HPDE6-E6E7 (cell line): ENCODE measurements at regions not wholly inside any gene's neighbourhood (a gene's known extent, or its start where the extent isn't known, plus 50 kb on each side); places are given as distances from the start of the nearest gene placed in this dataset.
A peak's percentile ranks its signal among the peaks of the same experiment; 100 is the strongest.
"Not testable (repeated sequence)": the region's sequence is repeated elsewhere in the genome, so short reads cannot be mapped to it uniquely, and the experiment has no call there.

Experiments used
- DNase-seq: peaks from one replicate; pipeline ENCODE4 v3.0.0; 2011; ENCODE audit warnings: missing footprints; ENCODE audit errors: extremely low spot score

DNA sequence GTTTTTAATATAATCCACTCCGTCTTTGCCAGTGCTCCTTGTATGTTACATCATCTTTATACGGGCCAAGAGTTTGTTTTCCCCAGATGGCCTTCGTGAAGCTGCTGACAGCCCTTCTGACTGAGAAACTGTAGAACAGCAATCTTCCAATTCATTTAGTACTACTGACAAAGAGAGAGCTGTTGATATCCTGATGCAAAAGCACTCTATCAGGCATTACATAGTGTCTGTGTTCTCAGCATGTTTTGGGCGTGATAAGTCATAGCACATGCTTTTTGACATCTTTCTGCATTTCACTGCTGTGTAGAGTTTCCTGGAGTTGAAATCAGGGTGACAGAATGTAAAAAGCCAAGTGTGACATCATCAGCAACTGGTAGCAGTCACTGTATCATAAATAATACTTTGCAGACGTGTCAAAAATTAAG, 746.3 kb upstream of the FAM241A start:
- DNase-seq, result no peak

DNA sequence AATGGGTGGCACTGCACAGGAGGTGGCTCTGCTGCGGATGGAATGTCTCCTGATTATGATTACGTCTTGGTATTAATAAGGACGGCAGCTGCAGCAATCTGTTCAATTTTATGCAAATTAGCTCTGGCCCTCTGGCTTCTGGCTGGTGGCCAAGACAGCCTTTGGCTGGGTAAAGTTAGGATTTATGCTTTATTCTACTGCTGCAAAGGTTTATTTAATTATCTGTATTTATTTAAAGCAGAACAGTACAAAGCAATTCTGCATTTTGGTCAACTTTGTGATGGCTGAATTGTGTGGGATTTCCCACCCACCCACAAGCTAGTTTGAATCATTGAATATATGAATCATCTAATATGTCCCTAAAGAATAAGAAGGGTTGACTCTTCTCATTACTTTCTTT, 745.6 kb upstream of the FAM241A start:
- no peak for DNase-seq

DNA sequence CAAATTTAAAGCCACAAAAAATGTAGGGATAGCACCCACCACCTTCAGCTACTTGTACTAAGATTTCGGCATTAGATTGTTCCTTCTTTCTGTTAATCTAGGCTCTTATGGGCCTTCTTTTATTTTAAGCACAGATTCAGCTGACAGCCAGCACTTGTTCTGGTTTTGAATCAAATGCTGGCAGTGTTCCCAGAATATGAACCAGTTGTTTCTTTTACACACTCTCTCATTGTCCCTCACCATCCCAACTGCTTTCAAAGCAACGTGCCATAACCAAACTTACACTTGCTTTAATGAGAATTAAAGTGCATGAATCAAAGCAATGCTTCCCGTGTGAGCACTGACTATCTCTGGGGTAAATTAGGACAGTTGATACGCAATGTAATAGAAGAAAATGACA, 744.5 kb upstream of the FAM241A start:
- no peak for DNase-seq

DNA sequence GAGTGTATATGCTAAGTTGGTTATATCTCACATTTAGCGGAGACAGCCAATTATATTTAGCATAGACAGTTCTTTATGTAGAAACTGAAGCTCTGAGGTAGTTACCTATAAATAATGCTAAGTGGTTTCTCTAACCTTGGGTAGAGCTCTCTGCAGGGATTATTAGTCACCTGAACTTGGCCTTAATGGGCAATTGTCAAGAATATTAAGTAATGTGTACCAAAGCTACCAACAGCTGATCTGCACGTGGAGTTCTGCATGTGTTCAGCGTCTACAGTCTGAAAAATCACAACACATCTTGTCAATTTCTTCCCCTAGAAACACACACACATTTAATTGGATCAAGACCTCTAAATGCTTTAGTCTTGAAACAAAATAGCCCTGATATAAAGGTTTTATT, 740.6 kb upstream of the FAM241A start:
- DNase-seq, result no peak

DNA sequence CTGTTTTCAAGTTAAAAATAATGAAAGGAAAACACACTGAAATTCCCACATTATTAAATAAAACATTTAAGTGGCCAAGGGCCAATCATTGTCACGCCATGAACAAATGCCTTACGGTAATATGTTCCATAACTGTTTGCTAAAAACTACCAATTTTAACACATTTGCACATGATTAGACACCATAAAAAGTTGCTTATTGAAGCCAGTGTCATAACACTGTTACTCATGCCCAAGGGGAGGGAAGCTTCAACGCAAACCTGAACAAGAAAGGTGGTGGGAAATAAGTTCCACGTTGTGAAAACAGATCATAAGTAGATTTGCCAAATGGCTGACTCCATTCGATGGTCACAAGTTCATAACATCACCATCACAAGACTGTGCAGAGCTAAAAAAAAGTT, 739.3 kb upstream of the FAM241A start:
- DNase-seq, result no peak

DNA sequence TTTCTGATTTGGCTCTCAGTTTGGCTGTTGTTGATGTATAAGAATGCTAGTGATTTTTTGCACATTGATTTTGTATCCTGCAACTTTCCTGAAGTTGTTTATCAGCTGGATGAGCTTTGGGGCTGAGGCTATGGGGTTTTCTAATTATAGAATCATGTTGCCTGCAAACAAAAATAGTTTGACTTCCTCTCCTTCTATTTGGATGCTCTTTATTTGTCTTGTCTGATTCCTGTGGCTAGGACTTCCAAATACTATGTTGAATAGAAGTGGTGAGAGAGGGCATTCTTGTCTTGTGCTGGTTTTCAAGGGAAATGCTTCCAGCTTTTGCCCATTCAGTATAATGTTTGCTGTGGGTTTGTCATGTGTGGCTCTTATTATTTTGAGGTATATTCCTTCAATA, 734.7 kb upstream of the FAM241A start:
- DNase-seq, result no peak

DNA sequence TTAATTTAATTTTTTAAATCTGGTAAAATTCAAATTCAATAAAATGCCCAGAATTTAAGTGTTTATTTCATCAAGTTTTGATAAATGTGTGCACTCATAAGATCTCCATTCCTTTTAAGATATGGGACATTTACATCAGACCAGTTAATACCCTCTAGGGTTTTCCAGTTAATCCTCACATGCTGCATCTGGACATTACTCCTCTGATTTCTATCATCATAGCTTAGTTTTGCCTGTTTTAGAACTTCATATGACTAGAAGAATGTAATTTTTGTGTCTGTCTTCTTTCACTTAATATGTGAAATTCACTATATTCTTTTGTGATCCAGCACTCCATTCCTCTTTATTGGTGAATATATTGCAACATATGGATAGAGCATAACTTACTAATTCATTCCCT, 727.7 kb upstream of the FAM241A start:
- no peak for DNase-seq

DNA sequence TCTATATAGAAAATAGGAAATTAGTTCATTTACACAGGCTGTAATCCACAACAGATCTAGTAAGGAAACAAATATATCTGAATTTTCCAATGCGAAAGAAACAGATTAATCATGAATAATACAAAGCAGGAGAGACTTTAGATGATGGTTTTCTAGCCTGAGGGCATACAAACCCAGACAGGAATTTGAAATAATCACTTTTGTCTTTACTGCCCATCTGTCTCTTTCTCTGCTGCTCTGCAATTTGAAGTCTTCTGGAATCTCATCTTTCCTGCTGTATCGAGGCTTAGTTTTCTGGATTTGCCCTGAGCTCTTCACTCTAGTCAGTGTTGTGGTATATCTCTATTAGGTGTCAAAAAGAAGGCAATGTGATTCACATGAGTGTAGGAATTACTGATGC, 711.8 kb upstream of the FAM241A start:
- no peak for DNase-seq

DNA sequence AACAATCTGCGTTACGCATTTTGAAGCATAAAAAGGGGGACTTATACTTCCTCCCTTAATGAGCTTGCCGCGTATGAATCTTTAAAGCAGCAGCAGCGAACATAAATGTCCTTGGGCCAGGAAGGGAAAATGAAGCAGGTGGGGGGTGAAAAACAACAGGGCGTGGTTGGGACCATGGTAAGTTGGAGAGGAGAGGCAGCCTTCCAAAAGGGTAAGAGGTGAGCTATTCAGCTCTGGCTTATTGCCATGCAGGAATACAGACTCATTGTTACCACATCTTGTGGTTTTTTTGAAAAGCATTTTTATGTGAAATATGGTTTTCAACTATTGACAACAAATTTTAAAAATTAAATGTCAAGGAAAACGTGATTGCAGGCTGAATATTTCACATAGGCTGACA, 710.7 kb upstream of the FAM241A start:
- no peak for DNase-seq

DNA sequence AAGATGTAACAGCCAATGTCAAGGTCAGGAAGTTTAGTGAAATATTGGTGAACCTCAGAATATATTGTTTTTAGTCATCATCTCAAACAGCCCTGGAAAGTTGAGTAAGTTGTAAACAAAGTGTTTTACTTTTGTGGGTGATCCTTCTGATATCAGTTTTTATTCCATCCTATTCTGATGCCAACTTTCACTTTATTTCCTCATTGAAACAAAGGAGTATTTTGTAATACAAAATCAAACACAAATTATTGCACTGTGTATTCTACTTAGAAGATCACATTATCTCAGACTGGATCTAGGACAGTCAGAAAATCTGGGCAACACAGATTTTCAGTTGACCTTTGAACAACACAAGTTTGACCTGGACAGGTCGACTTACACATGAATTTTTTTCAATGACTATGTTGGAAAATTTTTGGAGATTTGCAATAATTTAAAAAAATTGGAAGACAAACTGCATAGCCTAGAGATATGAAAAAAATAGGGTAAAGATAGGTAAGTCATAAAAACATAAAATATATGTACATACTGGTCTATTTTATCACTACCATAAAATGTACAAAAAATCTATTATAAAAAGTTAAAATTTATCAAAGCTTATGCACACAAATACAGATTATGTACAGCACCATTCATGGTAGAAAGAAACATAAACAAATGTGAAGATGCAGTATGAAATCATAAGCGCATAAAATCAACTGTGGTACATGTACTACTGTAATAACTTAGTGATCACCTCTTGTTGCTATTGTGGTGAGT, 709.1 kb upstream of the FAM241A start:
- DNase-seq, result no peak

DNA sequence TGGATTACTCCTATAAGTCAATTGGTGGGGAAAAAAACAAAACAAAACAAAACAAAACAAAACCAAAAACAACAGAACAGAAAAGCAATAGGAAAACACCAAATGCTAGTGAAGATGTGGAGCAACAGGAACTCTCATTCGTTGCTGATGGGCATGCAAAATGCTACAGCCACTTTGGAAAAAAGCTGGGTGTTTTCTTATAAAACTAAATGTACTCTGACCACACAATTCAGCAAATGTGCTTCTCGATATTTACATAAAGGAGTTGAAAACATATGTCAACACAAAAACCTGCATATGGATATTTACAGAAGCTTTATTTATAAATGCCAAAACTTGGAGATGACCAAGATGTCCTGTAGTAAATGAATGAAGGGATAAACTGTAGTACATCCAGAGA, 703.6 kb upstream of the FAM241A start:
- DNase-seq, result no peak

DNA sequence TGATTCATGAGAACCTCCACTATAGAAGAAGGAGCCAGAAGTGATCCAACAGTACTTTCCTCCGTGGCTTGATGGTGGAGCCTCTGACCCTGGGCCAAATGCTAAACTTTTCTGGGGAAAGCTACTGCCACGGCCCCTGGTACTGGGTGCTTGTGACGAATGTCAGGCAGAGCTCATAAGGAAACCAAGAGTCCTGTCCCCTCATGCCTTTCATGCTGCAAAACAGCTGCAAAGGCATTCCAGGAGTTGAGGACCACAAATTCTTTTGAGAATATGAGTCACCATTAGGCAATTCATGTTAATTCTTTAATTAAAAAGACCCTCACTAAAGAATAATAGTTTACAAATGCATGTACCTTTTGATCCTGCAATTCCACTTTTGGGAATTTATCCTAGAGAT, 700.4 kb upstream of the FAM241A start:
- not testable (repeated sequence) for DNase-seq

DNA sequence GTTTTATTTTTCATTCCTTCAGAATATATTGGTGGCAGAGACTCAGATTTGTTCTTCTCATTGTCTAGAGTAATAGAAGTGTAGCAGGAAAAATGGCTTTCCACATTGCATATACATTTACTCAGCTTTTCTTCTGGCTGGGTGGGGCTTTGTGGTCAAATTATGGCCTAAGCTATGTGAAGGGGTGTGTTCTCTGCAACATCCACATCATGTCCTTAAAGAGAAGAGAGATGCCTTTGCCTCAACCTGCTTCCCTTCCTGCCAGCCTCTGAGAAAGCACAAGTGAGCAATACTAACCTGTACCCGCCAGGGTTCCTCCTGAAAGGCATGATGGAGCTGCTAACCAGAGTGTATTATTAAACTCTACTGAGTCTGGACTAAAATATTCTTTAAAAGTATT, 695.6 kb upstream of the FAM241A start:
- peak; percentile 34 for DNase-seq

DNA sequence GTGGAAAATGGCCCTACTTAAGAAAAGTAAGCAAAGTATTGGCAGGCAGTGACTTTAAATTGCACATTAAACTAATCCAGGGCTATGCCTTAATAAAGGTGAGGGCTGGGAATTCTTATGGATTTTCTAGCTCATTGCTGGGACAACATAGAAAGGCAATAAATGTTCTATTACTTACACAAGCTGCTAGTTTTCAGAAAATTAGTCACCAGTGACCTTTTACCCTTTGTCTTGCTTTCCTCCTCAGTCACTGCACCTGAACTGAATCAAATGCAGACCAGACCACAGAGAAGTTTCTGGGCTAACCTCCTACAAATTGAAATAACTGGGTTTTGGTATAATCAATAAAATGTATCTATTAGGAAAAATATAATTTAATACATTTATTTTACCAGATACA, 694.4 kb upstream of the FAM241A start:
- no peak for DNase-seq

DNA sequence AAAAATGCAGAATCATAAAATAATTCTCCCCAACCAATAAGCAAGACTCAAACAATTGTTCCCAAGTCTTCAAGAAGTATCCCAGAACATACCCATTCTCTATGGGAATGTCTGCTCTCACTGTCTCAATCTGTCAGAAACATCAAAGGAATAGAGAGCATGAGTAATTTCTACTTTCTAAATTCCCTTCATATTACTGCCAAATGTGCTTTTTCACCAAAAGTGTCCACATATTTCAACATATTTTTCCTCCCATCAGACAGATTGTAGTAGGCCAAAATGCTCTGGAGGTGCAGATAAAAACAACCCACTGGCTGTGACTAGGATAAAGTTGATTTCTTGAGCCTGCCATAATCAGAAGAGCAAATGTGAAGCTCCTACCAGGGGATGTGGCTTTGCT, 692.0 kb upstream of the FAM241A start:
- no peak for DNase-seq

DNA sequence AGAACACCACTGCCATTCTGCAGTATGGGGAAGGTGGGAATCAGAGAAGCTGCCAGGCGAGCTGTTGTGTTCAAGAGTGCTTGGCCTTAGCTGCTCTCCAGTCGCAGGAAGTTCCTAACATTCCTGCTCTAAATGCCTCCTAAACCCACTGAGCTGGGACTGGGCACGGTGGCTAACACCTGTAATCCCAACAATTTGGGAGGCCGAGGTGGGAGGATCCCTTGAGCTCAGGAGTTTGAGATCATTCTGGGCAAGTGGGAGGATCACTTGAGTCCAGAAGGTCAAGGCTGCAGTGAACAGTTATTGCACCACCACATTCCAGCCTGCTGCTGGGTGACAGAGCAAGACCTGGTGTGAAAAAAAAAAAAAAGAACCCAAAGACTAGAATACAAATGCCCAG, 690.3 kb upstream of the FAM241A start:
- no peak for DNase-seq

DNA sequence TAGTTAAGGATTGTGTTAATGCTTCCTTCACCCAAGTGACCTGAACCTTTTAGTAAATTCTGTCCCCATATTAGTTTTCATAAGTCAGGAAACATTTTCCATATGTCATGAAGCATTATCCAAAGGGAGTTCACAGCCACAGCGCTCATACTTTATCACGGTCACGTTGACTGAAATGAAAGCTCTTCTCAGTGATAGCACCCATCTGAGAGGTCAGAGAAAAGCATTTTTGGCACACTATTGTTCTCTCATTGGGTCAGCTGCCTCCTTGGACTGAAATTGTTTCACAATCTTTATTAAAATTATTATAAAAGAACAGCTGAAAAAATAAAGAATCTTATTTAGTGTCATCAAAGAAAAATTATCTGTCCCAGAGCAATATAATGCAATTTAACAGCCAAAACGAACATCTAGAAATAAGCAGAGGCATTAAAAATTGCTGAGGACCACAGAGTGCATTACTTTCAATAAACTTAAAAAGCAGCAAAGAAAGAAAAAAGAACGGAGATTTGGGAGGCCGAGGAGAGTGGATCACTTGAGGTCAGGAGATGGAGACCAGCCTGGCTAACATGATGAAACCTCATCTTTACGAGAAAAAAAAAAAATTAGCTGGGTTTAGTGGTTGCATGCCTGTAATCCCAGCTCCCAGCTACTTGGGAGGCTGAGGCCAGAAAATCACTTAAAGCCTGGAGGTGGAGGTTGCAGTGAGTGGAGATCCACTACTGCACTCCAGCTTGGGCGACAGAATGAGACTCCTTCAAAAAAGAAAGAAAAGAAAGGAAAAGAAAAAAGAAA, 680.8 kb upstream of the FAM241A start:
- DNase-seq, result no peak

DNA sequence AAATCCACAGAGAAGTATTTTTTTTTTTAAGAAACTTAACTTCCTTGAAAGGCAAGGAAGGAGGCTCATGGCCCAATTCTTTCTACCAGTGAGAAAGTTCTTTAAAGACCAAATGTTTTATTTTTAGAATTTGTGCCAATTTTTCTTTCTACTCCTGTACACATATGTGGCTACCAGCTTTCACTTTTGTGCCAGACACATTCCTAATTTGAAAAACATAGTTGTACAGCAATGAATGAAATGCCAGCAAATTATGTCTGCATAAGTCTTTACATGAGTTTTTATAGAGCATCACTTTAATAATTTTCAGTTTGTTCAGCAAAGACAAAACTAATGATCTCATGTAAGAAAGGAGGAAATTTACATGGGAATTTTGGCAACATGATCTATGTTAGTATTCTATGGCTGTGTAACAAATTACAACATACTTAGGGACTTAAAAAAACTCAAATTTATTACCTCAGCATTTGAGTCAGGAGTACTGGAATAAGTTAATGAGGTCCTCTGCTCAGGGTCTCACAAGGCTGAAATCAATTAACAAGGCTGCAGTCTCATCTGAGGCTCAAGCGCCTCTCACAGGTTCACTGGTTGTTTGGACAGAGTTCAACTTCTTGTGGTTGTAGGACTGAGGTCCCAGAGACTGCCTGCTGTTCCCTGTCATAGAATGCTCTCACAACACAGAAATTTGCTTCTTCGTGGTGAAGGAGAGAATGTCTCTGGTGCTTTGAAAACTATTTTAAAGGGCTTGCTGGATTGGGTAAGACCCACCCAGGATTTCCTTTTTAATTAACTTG, 678.2 kb upstream of the FAM241A start:
- DNase-seq, result no peak

DNA sequence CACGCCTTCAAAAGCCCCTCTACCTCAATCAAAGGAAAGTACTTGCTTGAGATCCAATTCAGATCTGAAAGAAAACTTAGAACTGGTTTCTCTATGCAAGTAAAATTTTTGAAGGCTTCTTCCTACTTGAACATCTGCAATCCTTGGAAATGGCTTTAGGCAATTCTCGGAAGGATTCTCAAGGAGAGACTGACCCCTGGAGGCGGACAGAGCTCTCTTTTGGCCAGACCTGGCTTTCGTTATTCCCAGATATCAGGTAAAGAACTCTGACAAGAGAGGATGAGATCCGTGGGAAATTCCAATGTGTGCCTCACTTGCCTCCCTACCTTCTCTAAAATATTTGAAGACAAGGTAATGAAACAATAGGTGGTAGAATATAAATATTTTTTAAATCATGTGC, 670.3 kb upstream of the FAM241A start:
- no peak for DNase-seq

DNA sequence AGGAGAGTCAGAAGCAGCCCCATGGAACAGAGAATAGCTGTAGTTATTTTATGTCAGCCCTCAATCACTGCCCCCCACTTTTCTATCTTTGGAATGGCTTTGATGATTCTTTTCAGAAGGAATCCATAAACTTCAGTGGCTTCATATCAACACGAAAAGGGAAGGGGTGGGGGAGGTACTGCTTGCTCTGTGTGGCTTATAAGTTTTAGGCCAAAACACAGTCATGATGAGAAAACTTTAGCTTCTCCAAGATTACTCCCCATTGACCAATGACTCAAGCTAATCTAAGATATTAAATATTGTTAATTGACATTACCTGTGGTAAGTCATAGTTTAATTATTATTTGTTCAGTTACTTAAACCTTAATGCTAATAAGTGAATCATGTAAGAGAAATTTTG, 669.6 kb upstream of the FAM241A start:
- no peak for DNase-seq

DNA sequence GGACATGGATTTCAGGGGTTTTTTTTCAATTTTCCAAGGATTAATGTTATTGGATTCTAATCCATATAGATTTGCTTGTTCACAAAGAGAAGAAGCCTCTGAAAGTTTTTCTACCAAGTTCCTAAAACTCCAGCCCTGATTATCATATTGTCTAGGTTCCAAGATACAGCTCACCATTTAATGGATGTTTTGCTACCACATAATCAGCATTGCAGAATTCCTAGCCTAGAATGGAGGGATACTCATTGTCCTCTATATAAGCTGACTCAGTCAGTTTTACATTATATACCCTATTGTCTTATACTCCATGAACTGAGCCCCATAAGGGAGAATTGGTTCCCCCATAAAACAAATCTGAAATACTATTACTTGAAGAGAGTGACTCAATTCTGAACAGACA, 664.7 kb upstream of the FAM241A start:
- DNase-seq, result no peak

DNA sequence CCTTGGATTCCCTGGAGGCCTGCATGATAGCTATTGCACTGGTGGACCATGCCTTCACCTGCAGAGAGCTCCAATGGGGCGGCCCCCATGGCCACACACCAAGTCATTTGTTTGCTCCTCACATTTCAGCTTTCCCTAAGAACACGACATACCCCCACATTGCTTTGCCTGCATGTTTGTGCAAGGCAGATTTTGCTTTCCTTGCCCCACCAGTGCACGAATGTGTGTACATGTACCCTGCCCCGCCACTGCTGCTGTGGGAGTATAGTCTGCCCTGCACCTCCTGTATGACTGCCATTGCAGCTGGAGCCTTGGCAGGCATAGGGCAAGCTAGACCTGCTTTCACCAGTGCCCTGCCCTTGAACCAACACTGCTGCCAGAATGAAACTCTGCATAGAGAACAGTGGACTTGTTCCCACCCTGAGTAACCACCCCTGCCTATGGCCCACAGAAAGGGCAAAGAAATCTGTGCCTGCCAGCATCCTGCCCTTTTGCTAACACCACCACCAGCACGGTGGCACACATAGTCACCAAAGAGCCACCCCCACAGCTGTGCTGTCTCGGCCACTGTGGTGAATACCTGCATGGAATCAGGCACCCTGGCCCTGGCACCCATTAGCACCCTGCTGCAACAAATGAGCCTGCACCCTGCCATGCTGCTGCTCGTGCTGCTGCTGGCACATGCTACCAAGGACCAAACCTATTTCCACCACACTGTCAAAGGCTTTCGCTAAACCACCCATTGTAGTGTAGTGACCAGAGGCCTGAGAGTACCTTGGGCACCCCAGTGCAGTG, 661.7 kb upstream of the FAM241A start:
- DNase-seq, result no peak
